H1 (cell line): ENCODE measurements at regions not wholly inside any gene's neighbourhood (a gene's known extent, or its start where the extent isn't known, plus 50 kb on each side); places are given as distances from the start of the nearest gene placed in this dataset.

ENCODE experiments used
- CTCF ChIA-PET: fragments of 300-600 bp; sonication (Branson Sonifier 250); formaldehyde crosslinking; loops from one replicate; lab custom pipeline; 2021; ENCODE audit not compliant: partially characterized antibody; lab: Charles Lee
- POLR2A ChIA-PET: fragments of 300-600 bp; sonication (Branson Sonifier 250); formaldehyde crosslinking; loops from one replicate; lab custom pipeline; 2021; ENCODE audit warnings: inconsistent platforms; ENCODE audit not compliant: partially characterized antibody; lab: Charles Lee
- DNase-seq, 2 experiments: peaks; one replicate each; pipeline versions ENCODE4 v3.0.0 to v3.0.0-alpha.2; 2010 to 2022; ENCODE audit warnings: low spot score in 2 of 2, low read depth in 1 of 2, mixed read lengths in 1 of 2
- FAIRE-seq: peaks from 2 replicates; lab custom pipeline; 2011; peaks lifted over from hg19 to GRCh38; lab: Jason Lieb, UNC
- H2AFZ ChIP-seq: 2 replicates; pipeline ENCODE4 v1.8.1; 2012; ENCODE audit warnings: low read length, inconsistent platforms
- H2AK5ac ChIP-seq: 2 replicates; pipeline ENCODE4 v1.6.1; 2013; ENCODE audit warnings: low read depth, low read length
- H2BK120ac ChIP-seq: replicated peaks from 2 replicates; pipeline ENCODE3; 2013; ENCODE audit warnings: low read depth, low read length, inconsistent platforms
- H2BK12ac ChIP-seq: 2 replicates; pipeline ENCODE4 v1.6.1; 2013; ENCODE audit warnings: low read depth, low read length
- H2BK15ac ChIP-seq: 2 replicates; pipeline ENCODE4 v1.6.1; 2013; ENCODE audit warnings: low read length
- H2BK20ac ChIP-seq: 2 replicates; pipeline ENCODE4 v1.6.1; 2013; ENCODE audit warnings: low read length
- H2BK5ac ChIP-seq: 2 replicates; pipeline ENCODE4 v1.6.1; 2013; ENCODE audit warnings: low read depth, low read length
- H3K14ac ChIP-seq: 2 replicates; pipeline ENCODE4 v1.6.1; 2013; ENCODE audit warnings: inconsistent platforms; ENCODE audit not compliant: insufficient read length
- H3K18ac ChIP-seq: 2 replicates; pipeline ENCODE4 v1.6.1; 2013; ENCODE audit warnings: low read length; ENCODE audit errors: extremely low read depth
- H3K23ac ChIP-seq: 2 replicates; pipeline ENCODE4 v1.6.1; 2013; ENCODE audit warnings: inconsistent platforms; ENCODE audit not compliant: insufficient read length
- H3K23me2 ChIP-seq: 2 replicates; pipeline ENCODE4 v1.6.1; 2013; ENCODE audit warnings: low read depth, low read length
- H3K27ac ChIP-seq: 2 replicates; pipeline ENCODE4 v1.6.1; 2011; ENCODE audit warnings: low read depth, low read length, inconsistent platforms
- H3K27me3 ChIP-seq, 4 experiments: replicated peaks in 1 of 4; 1 replicate in 1 of 4; 2 replicates in 3 of 4; pipeline versions ENCODE4 v1.6.1 to v1.8.1; 2011 to 2013; ENCODE audit warnings: low read length in 3 of 4, mild to moderate bottlenecking in 3 of 4, inconsistent platforms in 2 of 4, mixed read lengths in 2 of 4, moderate library complexity in 1 of 4; ENCODE audit not compliant: control insufficient read depth in 3 of 4, insufficient read depth in 3 of 4; ENCODE audit errors: extremely low read depth in 1 of 4
- H3K36me3 ChIP-seq, 4 experiments: 2 replicates each; pipeline versions ENCODE4 v1.6.1 to v1.8.1; 2011 to 2013; ENCODE audit warnings: mild to moderate bottlenecking in 4 of 4, low read length in 3 of 4, moderate library complexity in 2 of 4, control low read depth in 1 of 4, inconsistent platforms in 1 of 4; ENCODE audit not compliant: insufficient read depth in 4 of 4, control insufficient read depth in 2 of 4
- H3K4ac ChIP-seq: replicated peaks from 2 replicates; pipeline ENCODE3; 2013; ENCODE audit warnings: low read length, low read depth, mixed read lengths, inconsistent platforms; ENCODE audit not compliant: insufficient read length
- H3K4me1 ChIP-seq, 4 experiments: replicated peaks in 1 of 4; 1 replicate in 1 of 4; 2 replicates in 3 of 4; pipeline versions ENCODE4 v1.6.1 to v1.8.1; 2011 to 2013; ENCODE audit warnings: low read length in 3 of 4, inconsistent platforms in 2 of 4, mixed read lengths in 1 of 4; ENCODE audit not compliant: insufficient read depth in 4 of 4, control insufficient read depth in 3 of 4
- H3K4me2 ChIP-seq, 2 experiments: 2 replicates each; pipeline versions ENCODE4 v1.6.1 to v1.8.1; 2011 to 2013; ENCODE audit warnings: low read depth in 2 of 2, low read length in 2 of 2, control low read depth in 1 of 2, inconsistent platforms in 1 of 2, mild to moderate bottlenecking in 1 of 2; ENCODE audit not compliant: insufficient read depth in 1 of 2
- H3K4me3 ChIP-seq, 4 experiments: fragments of 200-600, 300-600 bp in 1 of 4; sonication (generic), shearing (Covaris generic), sonication (Bioruptor Twin) in 1 of 4; 2 replicates each; pipeline versions ENCODE4 v1.5.1 to v1.8.1; 2011 to 2016; ENCODE audit warnings: low read length in 4 of 4, low read depth in 3 of 4, control low read depth in 2 of 4, inconsistent platforms in 2 of 4, mild to moderate bottlenecking in 2 of 4, mixed read lengths in 1 of 4, moderate library complexity in 1 of 4; ENCODE audit not compliant: insufficient read depth in 2 of 4; ENCODE audit errors: extremely low read depth in 1 of 4
- H3K56ac ChIP-seq: replicated peaks from 2 replicates; pipeline ENCODE3; 2013; ENCODE audit warnings: low read depth, mild to moderate bottlenecking, mixed read lengths, low read length, inconsistent platforms; ENCODE audit not compliant: insufficient read length
- H3K79me1 ChIP-seq: 2 replicates; pipeline ENCODE4 v1.6.1; 2013; ENCODE audit warnings: low read depth, low read length, control low read depth
- H3K79me2 ChIP-seq, 2 experiments: 2 replicates each; pipeline versions ENCODE4 v1.6.1 to v1.8.1; 2012 to 2013; ENCODE audit warnings: low read length in 2 of 2, mild to moderate bottlenecking in 2 of 2, inconsistent platforms in 1 of 2; ENCODE audit not compliant: insufficient read depth in 2 of 2, control insufficient read depth in 1 of 2
- H3K9ac ChIP-seq, 4 experiments: replicated peaks in 1 of 4; 1 replicate in 1 of 4; 2 replicates in 3 of 4; pipeline versions ENCODE4 v1.6.1 to v1.8.1; 2011 to 2013; ENCODE audit warnings: low read depth in 3 of 4, low read length in 3 of 4, control low read depth in 2 of 4, mild to moderate bottlenecking in 2 of 4, moderate library complexity in 2 of 4, inconsistent platforms in 1 of 4; ENCODE audit errors: extremely low read depth in 1 of 4
- H3K9me3 ChIP-seq, 2 experiments: 2 replicates each; pipeline versions ENCODE4 v1.6.1 to v1.8.1; 2012 to 2013; ENCODE audit warnings: mild to moderate bottlenecking in 2 of 2, moderate library complexity in 2 of 2, control low read depth in 1 of 2, inconsistent platforms in 1 of 2, low read depth in 1 of 2, low read length in 1 of 2, mixed read lengths in 1 of 2; ENCODE audit not compliant: insufficient read depth in 2 of 2
- H4K20me1 ChIP-seq, 2 experiments: replicated peaks in 1 of 2; 2 replicates each; pipeline versions ENCODE3 to v1.8.1; 2011 to 2013; ENCODE audit warnings: inconsistent platforms in 2 of 2, low read length in 2 of 2, mild to moderate bottlenecking in 1 of 2; ENCODE audit not compliant: insufficient read depth in 2 of 2, control insufficient read depth in 1 of 2
- H4K5ac ChIP-seq: 2 replicates; pipeline ENCODE4 v1.6.1; 2013; ENCODE audit warnings: low read length, low read depth, mixed read lengths, inconsistent platforms; ENCODE audit not compliant: insufficient read length
- H4K8ac ChIP-seq: 2 replicates; pipeline ENCODE4 v1.8.0; 2013; ENCODE audit warnings: mild to moderate bottlenecking, moderate library complexity, low read length, inconsistent platforms; ENCODE audit not compliant: insufficient read depth; ENCODE audit errors: extremely low read depth
- H4K91ac ChIP-seq: replicated peaks from 2 replicates; pipeline ENCODE3; 2013; ENCODE audit warnings: low read length, mixed read lengths, inconsistent platforms; ENCODE audit not compliant: insufficient read length
- ASH2L ChIP-seq: fragments of 200-600, 300-600 bp; sonication (generic); IDR thresholded peaks from one replicate; pipeline ENCODE4 v1.7.1; 2017; ENCODE audit warnings: low read length
- BACH1 ChIP-seq: IDR thresholded peaks from 2 replicates; pipeline ENCODE4 v1.6.1; 2012; ENCODE audit warnings: low read length, improper control_type of control experiment
- CHD1 ChIP-seq: IDR thresholded peaks from 2 replicates; pipeline ENCODE4 v1.6.1; 2012; ENCODE audit warnings: low read depth, low read length, improper control_type of control experiment
- CHD2 ChIP-seq: IDR thresholded peaks from 2 replicates; pipeline ENCODE4 v1.6.1; 2012; ENCODE audit warnings: low read length, improper control_type of control experiment
- EP300 ChIP-seq, 2 experiments: IDR thresholded peaks; 1 replicate in 1 of 2; 2 replicates in 1 of 2; pipeline ENCODE4 v1.6.1; 2011 to 2012; ENCODE audit warnings: low read depth in 2 of 2, low read length in 2 of 2, mild to moderate bottlenecking in 2 of 2, borderline replicate concordance in 1 of 2, inconsistent platforms in 1 of 2, moderate library complexity in 1 of 2
- GABPA ChIP-seq: IDR thresholded peaks from 2 replicates; pipeline ENCODE4 v1.6.1; 2011; ENCODE audit warnings: mild to moderate bottlenecking, low read length, moderate library complexity, borderline replicate concordance; ENCODE audit not compliant: insufficient read depth
- KDM5A ChIP-seq: fragments of 200-600 bp; IDR thresholded peaks from 2 replicates; pipeline ENCODE4 v1.7.1; 2012; ENCODE audit warnings: mild to moderate bottlenecking, low read length, inconsistent platforms, mixed read lengths
- NANOG ChIP-seq: IDR thresholded peaks from 2 replicates; pipeline ENCODE4 v1.6.1; 2011; ENCODE audit warnings: low read length, low read depth, mild to moderate bottlenecking, inconsistent platforms; ENCODE audit not compliant: insufficient read depth, poor library complexity, severe bottlenecking
- RFX5 ChIP-seq: IDR thresholded peaks from 2 replicates; pipeline ENCODE4 v1.6.1; 2011; ENCODE audit warnings: low read depth, low read length, improper control_type of control experiment, borderline replicate concordance
- RXRA ChIP-seq: IDR thresholded peaks from 2 replicates; pipeline ENCODE4 v1.6.1; 2011; ENCODE audit warnings: low read depth, mild to moderate bottlenecking, low read length, moderate library complexity; ENCODE audit not compliant: insufficient read depth
- SIX5 ChIP-seq: IDR thresholded peaks from 2 replicates; pipeline ENCODE4 v1.6.1; 2011; ENCODE audit warnings: mild to moderate bottlenecking, low read depth, low read length
- SP2 ChIP-seq: IDR thresholded peaks from 2 replicates; pipeline ENCODE4 v1.6.1; 2012; ENCODE audit warnings: mild to moderate bottlenecking, low read length, inconsistent platforms
- YY1 ChIP-seq: IDR thresholded peaks from 2 replicates; pipeline ENCODE4 v1.6.1; 2011; ENCODE audit warnings: low read depth, mild to moderate bottlenecking, low read length
- ZNF274 ChIP-seq: IDR thresholded peaks from 2 replicates; pipeline ENCODE4 v1.7.0; 2012; ENCODE audit warnings: low read length, borderline replicate concordance; ENCODE audit errors: extremely low read depth
- WGBS, 2 experiments: shearing (Covaris generic) in 1 of 2; methylation state at CpG; one replicate each; pipeline versions ENCODE4 v1.1.6 to v1.1.7; 2013 to 2015; ENCODE audit warnings: low lambda C conversion rate in 2 of 2, mixed read lengths in 2 of 2, inconsistent platforms in 1 of 2, low coverage in 1 of 2, missing lambda C conversion rate in 1 of 2; ENCODE audit not compliant: insufficient replicate concordance in 2 of 2, insufficient coverage in 1 of 2, insufficient read length in 1 of 2; ENCODE audit errors: extremely low coverage in 1 of 2, missing lambda C conversion rate in 1 of 2; 5-methylcytosine and 5-hydroxymethylcytosine counted together

GRCh38 chr2:176496761-176497160 lies 227.5 kb downstream of the MTX2 start:
- DNase-seq, result no peak
- Histone ChIP-seq H3K4me2 (no peak overlapping the region), H3K9me3 (no peaks in the 10 kb centered on the region), H4K20me1 (no peaks in the 10 kb centered on the region), H3K79me2 (no peaks in the 10 kb centered on the region), H3K36me3 (no peaks in the 10 kb centered on the region), H3K56ac (no peak overlapping the region), H2BK20ac (no peak overlapping the region), H3K79me1 (no peaks in the 10 kb centered on the region), H3K23ac (no peak overlapping the region), H3K27me3 (no peaks in the 10 kb centered on the region), H2AFZ (no peak overlapping the region), H3K9ac (no peak overlapping the region), H3K4me1 (no peaks in the 10 kb centered on the region), H3K18ac (no peak overlapping the region), H2BK120ac (no peak overlapping the region), H4K5ac (no peak overlapping the region), H3K4me3 (no peak overlapping the region), H2BK5ac (no peak overlapping the region), H2BK15ac (no peak overlapping the region), H2AK5ac (no peak overlapping the region), H4K91ac (no peak overlapping the region), H4K8ac (no peak overlapping the region), H3K23me2 (no peaks in the 10 kb centered on the region; the same call in 1 of the 2 replicates), H3K27ac (no peak overlapping the region), H3K14ac (no peak overlapping the region), H2BK12ac (no peak overlapping the region), H3K4ac (no peak overlapping the region)
- ChIA-PET CTCF (interaction anchor here (0.5 to 1.8 kb wide), 5 partner anchors 21 to 155 kb away, joined by 3 to 7 read pairs (median 3); no protein-coding TSS in a partner anchor), POLR2A (no interaction called here)
- 94% methylated on average over 3 of the region's 3 CpGs; no CpG with 5 or more reads in 1 of the 2 experiments for WGBS, 2 experiments
- TF ChIP-seq KDM5A (no peak), SIX5 (no peak), ZNF274 (no peak), CHD1 (no peak), NANOG (no peak), BACH1 (no peak), RXRA (no peak), GABPA (no peak), SP2 (no peak), RFX5 (no peak), EP300 (IDR thresholded peaks at IDR 0.05; ENCODE audit: borderline replicate concordance in 1 of 2, low read depth in 2 of 2, low read length in 2 of 2) (no peak), CHD2 (no peak), YY1 (no peak), ASH2L (no peak)
- FAIRE-seq, result no peak
